ENCODE measurements at regions not wholly inside any gene's neighbourhood (a gene's known extent, or its start where the extent isn't known, plus 50 kb on each side); places are given as distances from the start of the nearest gene placed in this dataset.

GRCh38 chr20:23258747-23259121, 91.9 kb upstream of the NXT1 start:
- Histone ChIP-seq H3K4me3 (replicated peaks in 1 of 3; ENCODE audit: insufficient read depth in 1 of 3, low read depth in 1 of 3, low read length in 3 of 3) (no peak overlapping the region), H2AFZ (ENCODE audit: low read depth, low read length) (peak overlapping the region; percentile 40), H4K20me1 (replicated peaks; ENCODE audit: control insufficient read depth, extremely low read depth, insufficient read depth, low read length) (no peaks in the 10 kb centered on the region), H3K36me3 (ENCODE audit: control insufficient read depth in 2 of 2, extremely low read depth in 1 of 2, insufficient read depth in 2 of 2, low read length in 2 of 2) (no peaks in the 10 kb centered on the region), H3K4me1 (ENCODE audit: control insufficient read depth, extremely low read depth, insufficient read depth, low read length) (peaks cover 39% of the 10 kb centered on the region), H3K27ac (ENCODE audit: insufficient read depth, low read depth, low read length) (peak overlapping the region; percentile 98), H3K27me3 (ENCODE audit: control insufficient read depth in 2 of 2, insufficient read depth in 2 of 2, low read length in 2 of 2) (no peaks in the 10 kb centered on the region), H3K79me2 (ENCODE audit: control insufficient read depth, insufficient read depth, low read length) (no peaks in the 10 kb centered on the region), H3K9me1 (replicated peaks; ENCODE audit: control insufficient read depth, extremely low read depth, insufficient read depth, low read length) (no peaks in the 10 kb centered on the region), H3K4me2 (ENCODE audit: insufficient read depth, low read length) (peak overlapping the region; percentile 18), H3K9ac (replicated peaks; ENCODE audit: extremely low read depth, insufficient read depth, low read length) (peak overlapping the region; percentile 49), H3K9me3 (replicated peaks; ENCODE audit: control insufficient read depth, insufficient read depth, low read length) (no peaks in the 10 kb centered on the region)
- TF ChIP-seq JUN (IDR thresholded peaks at IDR 0.05; ENCODE audit: borderline replicate concordance, insufficient read depth, insufficient read length, low read depth) = no peak
- no peak for TF ChIP-seq MAX (IDR thresholded peaks at IDR 0.05; ENCODE audit: insufficient read depth, insufficient read length)
- TF ChIP-seq FOS (IDR thresholded peaks at IDR 0.05; ENCODE audit: borderline replicate concordance, insufficient read depth, low read length) = no peak
- no peak for TF ChIP-seq POLR2A (IDR thresholded peaks at IDR 0.05; ENCODE audit: low read depth, low read length)
- no peak for TF ChIP-seq CTCF (IDR thresholded peaks at IDR 0.05; ENCODE audit: extremely low read depth in 1 of 2, insufficient read depth in 1 of 2, low read depth in 1 of 2, low read length in 2 of 2)
- FAIRE-seq (no peak), DNase-seq (ENCODE audit: low read depth, low spot score) (no peak)
- intact Hi-C loops (cut with micrococcal nuclease) = loop anchor here (1.0 to 5.0 kb wide), 10 partner anchors 12 to 462 kb away; partner anchors contain the start of gene NXT1
- ChIA-PET CTCF (interaction anchor here (0.9 to 3.4 kb wide), 25 partner anchors 10 to 575 kb away, joined by 3 to 48 read pairs (median 4); partner anchors contain the start of gene NXT1), POLR2A (interaction anchor here (0.6 to 1.9 kb wide), 8 partner anchors 12 to 208 kb away, joined by 3 to 10 read pairs (median 5); partner anchors contain the start of genes CD93 and NXT1)
- dilution Hi-C loops (cut with MboI; ENCODE audit: extremely low pct_ligation_motif_present, low sequenced_read_pairs) = no loop called here
- BruUV-seq (replicated peaks) = no TSS peak

Measured in endothelial cell of umbilical vein (primary cell).